ENCODE measurements at regions not wholly inside any gene's neighbourhood (a gene's known extent, or its start where the extent isn't known, plus 50 kb on each side); places are given as distances from the start of the nearest gene placed in this dataset.
A peak's percentile ranks its signal among the peaks of the same experiment; 100 is the strongest.

DNA sequence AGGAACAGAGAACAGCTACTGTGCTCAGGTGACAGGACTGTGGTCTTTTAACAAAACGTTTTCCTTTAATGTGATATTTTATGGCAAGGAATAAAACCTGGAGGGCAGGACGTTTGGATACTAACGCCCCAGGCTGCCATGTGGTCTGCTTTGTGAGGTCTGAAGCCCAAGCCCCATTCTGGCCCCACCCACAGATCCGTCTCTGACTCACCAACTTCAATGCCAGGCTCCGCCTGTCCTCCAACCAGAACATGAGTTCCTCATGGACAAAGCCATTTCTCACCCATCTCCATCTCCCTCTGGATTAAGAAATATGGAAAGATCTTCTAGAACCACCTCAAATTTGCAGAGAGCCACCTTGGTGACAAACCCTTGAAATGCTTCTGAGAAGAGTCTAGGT is 148.8 kb downstream of the CRYBB2 start:
- no peak for DNase-seq

GRCh38 chr22:25369041-25369440 is 149.6 kb downstream of the CRYBB2 start:
- no peak for DNase-seq

GRCh38 chr22:25370322-25370721 is 150.9 kb downstream of the CRYBB2 start:
- DNase-seq: no peak

DNA sequence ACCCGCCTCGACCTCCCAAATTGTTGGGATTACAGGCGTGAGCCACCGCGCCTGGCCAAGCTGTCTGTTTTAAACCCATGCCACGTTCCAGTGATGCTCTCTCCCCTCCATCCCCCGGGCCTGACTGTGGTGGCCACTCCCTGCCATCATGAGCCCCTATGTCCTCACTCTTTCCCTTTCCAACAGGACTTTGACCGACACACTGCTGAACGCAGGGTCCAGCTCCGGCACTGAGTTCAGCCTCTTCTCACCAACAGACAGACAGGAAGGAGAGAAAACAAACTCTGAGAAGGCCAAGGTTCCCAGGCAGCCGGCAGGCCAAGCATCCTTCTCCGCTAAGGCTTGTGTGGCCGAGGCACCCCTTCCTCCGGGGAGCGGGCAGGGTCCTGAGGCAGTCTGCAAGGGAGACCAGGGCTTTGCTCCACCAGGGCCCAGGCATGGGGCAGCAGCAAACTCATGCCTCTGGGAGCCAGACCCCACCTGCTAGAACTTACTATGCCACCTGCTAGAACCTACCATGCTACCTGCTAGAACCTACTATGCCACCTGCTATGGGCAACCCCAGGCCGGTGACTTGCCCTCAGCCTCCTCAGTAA is 152.7 kb downstream of the CRYBB2 start:
- DNase-seq: no peak

- DNase-seq: no peak
These were observed 154.5 kb downstream of the CRYBB2 start for GRCh38 chr22:25373961-25374360.

GRCh38 chr22:25374869-25375268 is 155.4 kb downstream of the CRYBB2 start:
- DNase-seq: no peak

DNA sequence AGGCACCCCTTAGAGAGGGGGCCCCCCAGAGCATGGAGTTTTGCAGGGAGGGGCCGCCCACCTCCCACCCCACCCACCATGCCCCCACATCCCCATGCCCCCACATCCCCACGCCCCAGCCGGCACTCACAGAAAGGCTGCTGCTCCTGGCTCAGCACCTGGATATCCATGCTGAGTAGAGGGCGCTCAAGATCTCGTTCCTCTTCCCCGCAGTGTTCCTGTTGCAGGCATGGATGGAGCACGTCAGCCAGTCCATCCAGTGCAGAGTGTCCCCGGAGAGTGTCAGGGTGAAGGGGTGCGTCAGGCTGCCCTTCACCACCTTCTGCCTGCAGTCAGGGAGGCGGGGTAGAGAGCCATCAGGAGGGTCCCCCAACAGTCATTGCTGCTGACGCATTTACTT is 156.2 kb downstream of the CRYBB2 start:
- no peak for DNase-seq

- no peak for DNase-seq
These were observed 158.3 kb downstream of the CRYBB2 start for GRCh38 chr22:25377699-25378098.

DNA sequence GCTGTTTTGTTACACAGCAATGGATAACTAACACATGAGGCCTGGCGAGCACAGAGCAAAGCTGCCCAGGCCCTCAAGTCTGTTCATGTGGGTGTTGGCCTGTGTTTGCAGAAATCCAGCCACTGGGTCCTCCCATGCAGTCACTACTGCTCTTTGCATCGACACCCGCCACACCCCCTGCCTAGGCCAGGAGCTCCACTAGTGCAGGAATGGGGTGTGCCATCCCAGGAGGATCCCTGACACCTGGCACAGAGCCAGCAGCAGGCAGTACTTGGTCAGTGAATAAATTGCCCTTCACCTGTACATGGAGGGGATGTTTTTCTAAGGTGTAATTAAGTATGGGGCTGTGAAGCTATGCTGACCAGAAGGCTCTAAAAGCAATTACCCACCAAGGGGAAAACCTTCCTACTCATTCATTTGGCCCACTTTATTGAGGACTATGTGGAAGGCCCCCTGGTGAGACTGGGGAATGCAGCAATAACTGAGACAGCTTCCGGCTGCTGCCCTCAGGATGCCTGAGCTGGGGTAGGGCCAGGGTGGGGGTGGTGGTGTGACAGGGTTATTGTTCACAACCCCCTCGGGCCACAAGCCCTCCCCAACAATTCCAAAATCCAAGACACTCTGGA is 160.8 kb downstream of the CRYBB2 start:
- no peak for DNase-seq

GRCh38 chr22:25382762-25383161 is 163.3 kb downstream of the CRYBB2 start:
- DNase-seq: no peak

DNA sequence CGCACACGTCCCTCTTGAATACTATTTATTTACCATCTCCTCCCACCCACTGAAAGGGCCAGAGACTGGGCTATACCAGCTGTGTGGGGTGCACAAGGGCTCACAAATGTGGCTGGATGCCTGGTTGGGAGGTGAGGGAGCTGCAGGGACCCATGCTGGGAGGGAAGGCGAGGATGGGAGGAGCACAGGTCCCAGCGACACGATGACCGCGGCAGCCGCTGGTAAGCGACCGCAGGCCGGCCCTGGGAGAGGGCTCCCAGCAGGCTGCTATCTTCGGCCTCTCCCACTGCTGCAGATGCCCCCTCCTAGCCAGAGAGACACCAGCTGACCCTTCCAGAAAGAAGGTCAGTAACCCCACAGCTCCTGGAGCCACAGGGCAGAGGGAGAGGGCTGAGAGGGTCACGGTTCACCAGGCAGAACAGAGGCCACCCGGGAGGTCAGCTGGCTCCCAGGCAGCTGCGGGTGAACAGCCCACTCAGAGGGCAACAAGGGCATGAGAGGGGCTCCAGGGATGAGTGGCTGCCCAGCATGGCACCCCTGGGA is 163.9 kb downstream of the CRYBB2 start:
- no peak for DNase-seq

DNA sequence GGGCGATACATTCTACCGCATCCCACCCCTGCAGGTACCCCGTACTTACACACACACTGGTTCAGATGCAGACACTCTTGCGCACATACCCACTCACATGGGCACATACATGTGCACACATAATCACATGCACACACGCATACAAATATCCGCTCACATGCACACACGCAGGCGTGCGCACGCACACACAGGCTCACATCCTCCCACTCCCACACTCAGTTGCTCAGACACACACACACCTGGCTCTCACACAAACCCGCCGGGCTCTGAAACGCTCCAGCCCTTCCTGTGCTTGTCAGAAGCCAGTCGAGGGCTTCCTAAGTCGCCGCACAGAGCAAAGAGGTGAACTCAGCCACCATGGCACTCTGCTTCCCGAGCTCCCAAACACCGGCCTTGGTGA is 164.5 kb downstream of the CRYBB2 start:
- no peak for DNase-seq

GRCh38 chr22:25386538-25386884 is 167.1 kb downstream of the CRYBB2 start:
- no peak for DNase-seq

DNA sequence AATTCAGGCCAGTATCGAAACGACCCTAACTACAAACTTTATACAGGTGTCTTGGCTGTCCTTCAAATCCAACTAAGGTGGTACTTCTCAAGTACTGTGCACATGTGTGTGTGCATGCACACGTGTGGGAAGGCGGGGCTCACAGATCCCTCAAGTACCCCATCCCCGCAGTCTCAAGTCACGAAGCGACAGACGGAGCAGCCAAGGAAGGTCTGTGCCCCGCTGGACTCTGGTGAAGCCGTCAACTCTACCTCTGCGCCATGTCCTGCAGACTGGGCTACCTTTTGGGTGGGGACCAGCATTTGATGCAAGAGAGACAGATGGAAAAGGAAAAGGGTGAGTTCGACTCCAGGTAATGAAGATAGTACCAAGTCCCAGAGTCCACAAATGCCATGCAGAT is 169.0 kb downstream of the CRYBB2 start:
- no peak for DNase-seq

- no peak for DNase-seq
These were observed 169.6 kb downstream of the CRYBB2 start for GRCh38 chr22:25388866-25389540.

- no peak for DNase-seq
These were observed 170.1 kb downstream of the CRYBB2 start for GRCh38 chr22:25389541-25389919.

DNA sequence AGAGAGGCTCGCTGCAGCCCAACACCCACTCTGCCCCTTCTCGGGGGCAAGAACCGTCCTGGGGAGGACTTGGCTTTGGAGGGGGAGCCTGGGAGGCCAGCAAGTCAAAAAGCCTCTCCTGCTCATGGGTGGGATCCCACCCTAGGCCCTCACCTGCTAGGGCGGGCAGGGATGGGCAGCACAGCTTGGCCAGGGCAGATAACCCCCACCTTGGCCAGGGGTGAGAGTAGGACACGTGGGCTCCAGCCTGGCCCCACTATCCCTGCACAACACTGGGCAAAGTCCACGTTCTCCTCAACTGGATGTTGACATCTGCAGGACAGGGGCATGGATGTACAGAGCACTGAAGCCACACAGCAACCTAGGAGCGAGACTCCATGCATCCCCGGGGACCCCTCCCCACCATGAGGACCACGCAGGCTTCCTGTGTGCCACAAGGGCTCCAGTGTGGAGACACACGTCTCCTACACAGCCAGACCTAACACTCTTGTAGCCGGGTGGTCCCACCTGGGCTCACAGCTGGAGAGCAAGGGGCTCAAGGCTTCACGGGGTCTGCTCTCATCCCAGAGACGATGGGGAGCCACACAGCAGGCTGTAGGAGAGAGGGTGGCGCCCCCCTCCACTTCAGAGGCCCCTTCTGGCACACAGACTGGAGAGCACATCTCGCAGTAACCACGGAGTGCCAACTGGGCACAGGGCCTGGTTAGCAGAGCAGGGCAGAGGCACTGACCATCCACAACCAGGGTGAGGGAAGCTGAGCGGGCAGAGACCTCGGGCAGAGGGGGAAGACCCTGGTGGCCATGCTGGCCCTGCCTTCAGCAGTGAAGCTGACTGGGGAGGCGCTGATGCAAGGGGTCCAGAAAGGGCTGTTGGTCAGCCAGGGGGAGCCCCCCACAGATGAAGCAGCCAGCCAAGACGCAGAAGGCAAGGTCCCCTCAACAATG is 171.1 kb downstream of the CRYBB2 start:
- no peak for DNase-seq

DNA sequence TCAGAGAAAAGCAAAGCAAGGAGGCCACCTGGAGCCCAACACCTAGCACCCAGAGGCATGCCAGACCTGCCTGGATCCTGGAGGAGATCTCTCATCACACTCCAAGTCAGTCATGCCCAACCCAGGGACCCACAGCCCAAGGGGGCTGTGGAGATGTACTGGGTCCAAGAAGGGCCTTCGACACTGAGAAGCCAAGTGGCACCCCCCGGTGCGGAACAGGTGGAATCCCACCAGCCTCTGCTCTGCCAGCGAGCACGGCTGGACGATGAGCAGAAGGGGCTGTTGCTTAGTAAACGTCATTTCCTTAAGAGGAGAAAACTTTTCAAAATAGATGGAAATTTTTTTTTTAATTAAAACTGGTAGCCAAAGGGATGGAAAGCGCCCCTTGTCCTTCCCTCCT is 171.9 kb upstream of the GRK3 start:
- no peak for DNase-seq

DNA sequence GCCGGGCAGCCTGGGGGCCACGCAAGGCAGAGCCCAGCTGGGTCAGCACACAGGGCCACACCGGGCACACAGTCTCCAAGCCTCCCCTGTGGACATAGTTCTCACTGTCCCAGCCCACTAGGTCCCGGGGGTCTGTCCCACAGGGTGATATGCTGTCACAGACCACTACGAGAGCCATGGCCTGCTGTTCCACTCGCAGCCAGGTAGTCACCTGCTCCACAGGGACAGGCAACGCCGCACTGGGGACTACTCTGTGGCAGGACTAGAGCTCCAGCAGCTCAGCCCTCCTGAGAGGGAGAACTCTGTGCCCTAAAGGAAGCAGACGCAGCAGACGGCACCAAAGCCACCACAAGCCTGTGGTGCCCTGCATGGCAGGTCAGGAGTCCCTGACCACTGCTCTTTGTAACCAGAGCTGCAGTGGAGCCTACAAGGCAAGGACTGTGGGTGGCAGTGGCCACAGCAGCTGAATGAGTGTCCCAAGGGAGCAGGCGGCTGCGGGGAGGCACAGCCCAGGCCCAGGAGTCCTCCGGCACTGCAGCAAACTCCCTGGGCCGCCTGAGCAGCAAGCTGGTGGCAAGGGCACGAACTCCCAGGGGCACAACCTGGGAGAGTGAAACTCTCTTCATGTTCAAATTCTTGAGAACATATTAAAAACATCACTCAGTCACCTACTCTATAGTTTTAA is 171.2 kb upstream of the GRK3 start:
- no peak for DNase-seq

DNA sequence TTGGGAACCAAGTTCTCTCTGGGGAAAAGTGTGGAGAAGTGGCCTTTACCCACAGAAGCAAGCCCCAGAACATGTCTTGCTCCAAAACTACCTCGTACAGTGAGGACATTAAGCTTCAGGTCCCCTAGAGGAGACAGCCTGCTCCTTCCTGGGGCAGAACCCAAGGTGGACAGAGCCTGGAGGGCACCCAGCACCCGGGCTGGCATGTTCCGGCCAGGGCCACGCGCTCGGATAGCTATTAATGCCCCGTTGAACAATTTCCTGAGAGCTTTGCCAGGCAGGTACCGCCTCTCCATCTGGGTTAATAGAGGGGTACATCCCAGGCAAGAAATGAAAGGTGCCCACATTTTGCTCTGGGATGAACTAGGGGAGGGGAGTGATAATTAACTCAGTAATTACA is 169.0 kb upstream of the GRK3 start:
- no peak for DNase-seq

GRCh38 chr22:25395915-25396314 is 168.6 kb upstream of the GRK3 start:
- peak; percentile 59 for DNase-seq

DNA sequence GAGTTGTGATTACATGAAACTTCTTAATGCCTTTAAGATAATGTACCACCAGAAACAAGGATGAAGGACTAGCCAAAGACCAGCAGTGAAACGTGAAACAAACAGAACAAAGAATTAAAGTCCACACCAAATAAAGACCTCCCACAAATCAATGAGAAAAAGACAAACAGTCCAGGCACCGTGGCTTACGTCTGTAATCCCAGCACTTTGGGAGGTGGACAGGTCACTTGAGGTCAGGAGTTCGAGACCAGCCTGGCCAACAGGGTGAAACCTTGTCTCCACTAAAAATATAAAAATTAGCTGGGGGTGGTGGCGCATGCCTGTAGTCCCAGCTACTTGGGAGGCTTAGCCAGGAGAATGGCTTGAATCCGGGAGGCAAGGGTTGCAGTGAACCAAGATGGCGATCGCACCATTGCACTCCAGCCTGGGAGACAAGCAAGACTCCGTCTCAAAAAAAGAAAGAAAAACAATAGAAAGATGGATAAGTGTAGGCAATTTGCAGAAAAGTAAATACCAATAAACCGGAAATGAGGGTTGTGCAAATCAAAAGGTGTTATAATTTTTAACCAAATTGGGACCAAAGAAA is 167.8 kb upstream of the GRK3 start:
- DNase-seq: no peak
